GM18508 (cell line): ENCODE measurements at regions not wholly inside any gene's neighbourhood (a gene's known extent, or its start where the extent isn't known, plus 50 kb on each side); places are given as distances from the start of the nearest gene placed in this dataset.
"Not testable (repeated sequence)": the region's sequence is repeated elsewhere in the genome, so short reads cannot be mapped to it uniquely, and the experiment has no call there.

ENCODE experiments used
- ATAC-seq: cut with Tn5 transposase; IDR thresholded peaks from one replicate; pipeline ENCODE4 v1.9.1; 2021; ENCODE audit warnings: moderate number of reproducible peaks; ENCODE audit not compliant: insufficient read depth, unreplicated experiment

DNA sequence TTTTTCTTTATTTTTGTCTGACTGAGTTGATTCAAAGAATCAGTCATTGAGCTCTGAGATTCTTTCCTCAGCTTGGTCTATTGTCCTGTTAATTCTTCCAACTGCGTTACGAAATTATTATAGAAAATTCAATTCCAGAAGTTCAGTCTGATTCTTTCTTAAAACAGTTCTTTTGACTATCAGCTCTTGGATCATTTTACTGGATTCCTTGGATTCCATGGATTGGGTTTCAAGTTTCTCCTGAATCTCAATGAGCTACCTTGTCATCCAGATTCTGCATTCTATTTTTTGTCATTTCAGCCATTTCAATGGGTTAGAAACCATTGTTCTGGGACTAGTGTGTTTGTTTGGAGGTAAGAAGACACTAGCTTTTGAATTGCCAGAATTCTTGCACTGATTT, 169.3 kb downstream of the PCDH20 start:
- no peak for ATAC-seq

DNA sequence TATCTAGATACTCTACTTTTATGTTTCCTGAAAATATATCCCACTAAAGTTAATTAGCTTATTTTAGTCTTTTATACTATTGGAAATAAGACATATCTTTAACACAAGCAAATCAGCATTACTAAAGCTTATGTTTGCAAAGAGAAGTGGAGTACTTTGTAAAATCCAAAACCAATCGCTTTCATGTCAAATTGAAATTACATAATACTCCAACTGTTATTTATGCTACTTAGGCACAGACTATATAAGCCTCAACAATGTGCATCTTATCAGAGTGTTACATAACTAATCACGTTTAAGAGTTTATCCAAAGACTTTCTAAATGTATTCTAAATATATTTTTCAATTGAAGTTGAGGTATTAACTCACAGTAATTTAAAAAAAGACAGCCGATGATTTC, 200.0 kb downstream of the PCDH20 start:
- no peak for ATAC-seq

DNA sequence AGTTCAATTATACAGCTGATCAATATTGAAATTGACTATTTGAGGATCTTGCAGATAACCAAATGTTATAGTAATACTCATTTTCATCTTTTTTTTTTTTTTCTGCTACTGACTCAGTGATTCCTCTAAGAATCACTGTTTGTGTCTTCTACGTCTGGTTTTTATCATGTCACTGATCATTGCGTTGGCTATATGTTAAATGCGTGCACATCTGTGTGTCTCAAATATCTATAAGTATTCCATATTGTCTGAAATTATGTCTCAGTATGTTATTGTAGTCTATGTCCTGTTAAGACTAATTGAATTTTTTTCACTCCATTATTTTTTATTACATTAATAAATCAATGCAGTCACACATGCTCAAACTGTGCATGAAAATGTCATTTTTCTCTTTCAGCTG, 200.5 kb downstream of the PCDH20 start:
- ATAC-seq = no peak

DNA sequence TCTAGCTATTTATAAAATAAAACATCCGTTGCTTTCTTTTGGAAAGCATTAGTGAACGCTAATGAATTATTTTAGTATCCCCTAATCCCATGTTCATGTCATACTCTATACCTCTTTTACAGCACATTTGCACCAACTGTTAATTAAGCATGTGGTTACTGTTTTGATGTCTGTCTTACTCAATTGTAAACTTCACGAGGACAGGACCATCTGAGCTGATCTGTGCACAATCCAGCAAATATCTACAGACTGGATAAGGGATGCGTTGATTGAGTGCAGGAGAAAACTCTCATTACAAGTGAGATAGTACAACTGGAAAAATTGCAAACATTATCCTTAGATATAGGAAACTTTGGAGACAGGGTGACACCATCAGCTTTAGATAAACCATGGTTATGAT, 201.1 kb downstream of the PCDH20 start:
- no peak for ATAC-seq

DNA sequence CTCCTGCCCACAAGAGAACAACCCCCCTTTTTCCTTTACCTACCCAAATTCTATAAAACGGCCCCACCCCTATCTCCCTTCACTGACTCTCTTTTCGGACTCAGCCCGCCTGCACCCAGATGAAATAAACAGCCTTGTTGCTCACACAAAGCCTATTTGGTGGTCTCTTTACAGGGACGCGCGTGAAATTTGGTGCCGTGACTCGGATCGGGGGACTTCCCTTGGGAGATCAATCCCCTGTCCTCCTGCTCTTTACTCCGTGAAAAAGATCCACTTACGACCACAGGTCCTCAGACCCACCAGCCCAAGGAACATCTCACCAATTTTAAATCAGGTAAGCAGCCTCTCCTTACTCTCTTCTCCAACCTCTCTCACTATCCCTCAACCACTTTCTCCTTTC, 209.8 kb downstream of the PCDH20 start:
- not testable (repeated sequence) for ATAC-seq

DNA sequence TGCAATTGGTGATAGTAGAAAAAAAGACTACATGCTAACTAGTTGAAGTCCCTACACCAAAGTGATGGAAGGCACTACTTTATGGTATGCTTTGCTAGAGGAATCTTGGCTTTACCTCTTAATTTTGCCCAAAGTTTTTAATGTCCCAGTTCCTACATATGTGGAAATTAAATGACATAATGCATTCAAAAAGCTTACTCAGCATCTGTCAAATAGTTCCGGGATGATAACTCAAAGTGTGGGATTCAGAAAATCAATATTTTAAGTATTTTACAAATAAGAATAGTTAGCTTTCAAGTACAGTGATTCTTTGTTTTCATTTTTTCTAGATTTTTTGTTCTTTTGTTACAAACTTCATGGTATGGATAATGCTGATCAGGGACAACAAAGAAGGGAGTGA, 211.6 kb downstream of the PCDH20 start:
- ATAC-seq = no peak

DNA sequence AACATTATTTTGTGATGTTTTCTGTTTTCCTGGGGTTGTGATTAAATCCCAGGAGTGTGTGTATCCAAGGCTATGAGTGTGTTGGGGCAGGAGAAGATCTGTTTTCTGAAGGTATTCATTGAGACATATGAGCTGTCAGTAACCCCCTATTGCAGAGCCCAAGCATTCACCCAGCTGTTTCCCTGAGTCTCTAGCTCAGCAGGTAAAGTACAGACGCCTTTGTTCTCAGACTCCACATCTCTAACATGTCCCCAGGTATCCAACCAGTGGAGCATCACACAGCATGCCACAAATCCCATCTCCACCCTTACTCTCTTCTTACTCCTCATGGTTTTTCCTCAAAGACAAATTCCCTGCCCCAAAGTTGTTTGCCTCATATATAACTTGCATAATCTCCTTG, 213.6 kb downstream of the PCDH20 start:
- no peak for ATAC-seq

DNA sequence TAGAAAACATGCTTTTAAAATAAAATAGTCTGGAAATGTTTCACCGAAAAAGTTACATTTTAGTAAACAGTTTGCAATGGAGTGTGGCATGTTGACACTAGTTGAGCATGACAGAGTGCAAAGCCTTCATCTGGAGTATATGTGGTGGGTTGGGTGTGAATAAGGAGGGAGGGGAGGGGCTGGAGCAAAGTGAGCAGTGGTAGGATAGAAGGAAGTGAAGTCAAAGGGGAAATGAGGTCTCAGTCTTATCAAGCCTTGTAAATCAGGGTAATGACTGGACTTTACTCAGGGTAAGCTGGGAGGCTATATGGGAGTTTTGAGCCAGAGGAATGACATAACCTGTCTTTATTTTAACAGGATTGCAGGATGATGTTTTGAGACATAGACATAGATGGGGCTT, 222.8 kb downstream of the PCDH20 start:
- ATAC-seq = no peak

DNA sequence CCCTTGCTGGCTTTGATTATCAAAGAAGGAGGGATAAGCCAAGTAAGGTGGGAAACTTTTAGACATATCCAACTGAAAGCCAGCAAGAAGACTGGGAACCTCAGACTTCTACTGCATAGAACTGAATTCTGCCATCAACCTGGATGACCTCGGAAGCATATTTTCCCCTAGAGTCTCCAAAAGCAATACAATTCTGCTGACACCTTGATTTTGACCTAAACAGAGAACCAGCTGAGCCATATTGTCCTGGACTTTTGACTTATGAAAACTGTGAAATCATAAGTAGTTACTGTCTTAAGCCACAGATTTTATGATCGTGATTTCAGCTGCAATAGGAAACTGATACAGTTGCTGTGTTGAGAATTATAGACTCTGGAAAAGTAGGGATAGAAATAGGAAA, 227.6 kb downstream of the PCDH20 start:
- no peak for ATAC-seq

DNA sequence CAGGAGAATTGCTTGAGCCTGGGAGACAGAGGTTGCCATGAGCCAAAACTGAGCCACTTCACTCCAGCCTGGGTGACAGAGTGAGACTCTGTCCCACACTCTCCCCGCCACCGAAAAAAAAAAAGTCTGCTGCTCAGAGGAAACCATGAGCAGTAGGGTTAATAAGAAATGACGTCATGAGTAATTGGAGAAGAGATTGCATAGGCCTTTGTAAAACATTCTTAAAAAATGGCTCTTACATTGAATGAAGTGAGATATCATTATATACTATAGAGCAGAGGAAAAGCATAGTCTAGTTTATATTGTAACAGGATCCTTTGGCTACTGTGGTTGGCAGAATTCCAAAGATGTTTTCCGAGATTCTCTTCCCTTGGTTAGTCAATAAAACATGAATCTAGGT, 228.2 kb downstream of the PCDH20 start:
- no peak for ATAC-seq

DNA sequence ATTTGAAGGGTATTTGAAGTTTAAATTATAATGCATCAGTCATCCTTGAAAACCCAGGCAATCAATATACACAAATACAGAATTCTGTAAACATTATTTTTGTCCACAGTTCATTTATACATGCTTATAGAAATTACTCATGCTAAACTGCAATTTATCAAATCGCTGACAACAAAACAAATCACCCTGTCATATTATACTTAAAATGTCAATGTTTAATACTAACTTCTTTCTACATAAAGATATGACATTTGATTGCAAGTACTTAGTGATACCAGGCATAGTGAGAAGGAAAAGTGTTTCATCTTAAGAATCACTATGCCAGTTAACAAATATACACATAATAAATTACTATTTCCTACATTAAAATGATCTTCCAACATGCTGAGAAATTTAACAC, 232.0 kb downstream of the PCDH20 start:
- ATAC-seq = no peak

DNA sequence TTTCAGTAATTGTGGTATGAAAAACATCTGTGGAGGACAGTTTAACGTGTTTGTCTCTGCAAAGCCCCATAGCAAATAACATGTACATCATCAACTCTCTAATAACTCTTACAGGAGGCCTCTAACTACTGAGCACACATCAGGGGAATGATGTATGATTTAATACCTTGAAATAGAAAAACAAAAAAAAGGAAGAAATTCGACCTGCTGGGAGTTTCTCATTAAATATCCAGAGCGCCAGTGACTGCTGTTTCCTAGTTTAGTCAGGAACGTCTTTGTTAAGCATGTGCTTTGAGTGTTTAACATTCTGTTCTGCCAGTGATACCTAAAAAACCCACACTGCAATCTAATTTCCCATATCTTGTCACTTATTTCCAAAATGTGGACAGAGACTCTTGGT, 235.4 kb downstream of the PCDH20 start:
- ATAC-seq = no peak

DNA sequence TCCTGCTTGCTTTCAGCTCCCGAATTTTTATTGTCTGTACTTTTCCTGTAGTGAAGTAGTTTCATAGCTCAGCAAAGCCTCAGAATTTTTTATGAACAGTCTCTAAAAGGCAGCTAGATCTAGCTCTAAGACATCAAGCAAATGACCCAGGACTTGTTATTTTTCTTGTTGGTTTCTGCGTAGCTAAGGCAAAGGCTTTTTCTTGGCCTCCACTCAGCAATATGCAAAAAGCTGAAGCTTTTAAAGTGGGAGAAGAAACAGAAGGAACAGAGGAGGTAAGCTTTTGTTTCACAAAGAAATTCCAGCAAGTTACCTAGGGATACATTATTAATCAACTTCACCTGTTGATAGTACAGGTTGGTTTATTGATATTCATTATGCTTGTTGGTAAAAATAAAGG, 235.9 kb downstream of the PCDH20 start:
- ATAC-seq = no peak

DNA sequence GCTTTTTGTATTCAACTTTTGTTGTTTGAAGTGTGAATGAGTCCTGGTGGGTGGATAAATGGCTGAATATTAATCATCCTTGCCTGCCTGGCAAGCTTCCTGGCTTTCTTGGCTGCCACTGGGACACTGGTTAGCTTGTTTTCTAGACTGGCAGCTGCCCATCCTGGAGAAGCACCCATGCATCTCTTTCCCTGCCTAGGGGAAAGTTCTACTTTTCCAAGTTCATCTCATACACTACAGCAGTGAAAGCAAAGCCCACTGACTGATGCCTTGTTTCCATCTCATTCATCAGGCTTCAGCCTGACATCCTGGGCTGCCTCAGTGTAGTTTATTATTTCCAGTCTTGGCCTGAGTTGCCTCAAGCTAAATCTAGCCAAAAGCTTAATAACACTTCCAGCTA, 244.8 kb downstream of the PCDH20 start:
- ATAC-seq = no peak

DNA sequence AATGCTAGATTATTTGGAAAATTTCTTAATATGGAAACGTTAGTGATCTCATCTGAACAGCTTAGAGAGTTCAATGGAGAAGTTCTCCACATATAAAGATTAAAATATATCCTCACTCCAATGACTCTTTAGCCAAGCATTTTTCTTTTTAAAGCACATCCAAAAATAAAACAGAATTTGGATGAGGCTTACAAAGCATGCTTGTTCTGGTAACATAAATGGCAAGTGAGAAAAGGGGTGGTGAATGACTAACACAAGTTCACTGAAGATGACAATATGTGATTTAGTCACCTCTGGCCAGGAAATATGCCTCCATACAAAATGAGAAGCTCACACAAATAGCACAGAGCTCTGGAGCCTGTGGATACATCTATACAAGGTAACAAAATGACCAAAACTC, 253.0 kb downstream of the PCDH20 start:
- no peak for ATAC-seq

DNA sequence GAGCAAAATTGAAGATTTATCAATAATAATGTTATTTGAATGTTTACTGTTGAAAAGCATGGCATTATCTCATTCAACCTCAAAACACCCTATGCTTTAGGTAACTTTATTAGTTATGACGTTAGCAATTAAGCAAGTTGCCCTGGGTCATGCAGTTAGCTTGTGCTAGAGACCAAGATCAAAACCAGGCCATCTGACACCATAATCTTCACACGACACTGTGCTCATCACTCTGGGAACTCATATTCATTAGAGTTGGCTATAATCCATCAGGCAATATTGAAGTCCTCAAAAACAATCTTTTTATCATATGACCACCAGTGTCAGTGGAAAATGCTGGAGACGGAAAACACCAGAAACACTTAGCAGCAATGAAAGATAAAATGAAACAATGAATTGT, 253.5 kb downstream of the PCDH20 start:
- ATAC-seq = no peak

DNA sequence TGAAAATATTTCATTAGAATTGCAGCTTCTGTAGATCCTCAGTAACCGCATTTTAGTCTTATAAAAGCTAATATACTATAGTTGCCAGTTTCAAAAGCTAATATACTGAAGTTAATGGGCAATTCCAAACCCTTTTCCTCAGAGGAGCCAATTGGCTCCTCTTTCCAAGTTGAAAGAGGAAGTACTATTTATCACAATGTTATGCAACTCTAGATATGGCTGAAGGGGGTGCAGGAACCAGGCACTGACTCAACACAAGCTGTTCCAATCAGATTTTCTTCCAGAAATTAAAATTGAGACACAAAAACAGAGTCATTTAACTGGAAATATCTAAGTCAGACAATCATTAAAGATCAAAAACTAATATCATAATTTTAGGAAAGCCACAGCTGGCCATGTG, 258.9 kb downstream of the PCDH20 start:
- ATAC-seq = no peak

DNA sequence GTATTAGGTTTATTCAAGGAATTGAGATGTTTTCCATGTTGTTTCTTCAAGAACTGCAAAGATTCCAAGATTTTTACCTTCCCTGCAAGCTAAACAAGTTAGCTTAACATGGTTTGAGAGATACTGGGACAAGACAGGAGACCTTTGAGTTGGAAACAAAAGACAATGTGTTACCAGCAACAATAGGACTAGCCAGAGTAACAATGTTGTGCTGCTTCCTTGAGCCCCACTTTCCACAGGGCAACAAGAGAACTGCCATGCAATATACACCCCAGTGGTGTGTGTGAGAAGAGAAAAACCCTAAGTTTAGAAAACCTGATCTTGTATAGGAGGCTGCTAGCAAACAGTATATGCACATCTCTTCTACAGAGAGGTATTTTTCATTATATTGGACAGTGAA, 264.6 kb downstream of the PCDH20 start:
- no peak for ATAC-seq

DNA sequence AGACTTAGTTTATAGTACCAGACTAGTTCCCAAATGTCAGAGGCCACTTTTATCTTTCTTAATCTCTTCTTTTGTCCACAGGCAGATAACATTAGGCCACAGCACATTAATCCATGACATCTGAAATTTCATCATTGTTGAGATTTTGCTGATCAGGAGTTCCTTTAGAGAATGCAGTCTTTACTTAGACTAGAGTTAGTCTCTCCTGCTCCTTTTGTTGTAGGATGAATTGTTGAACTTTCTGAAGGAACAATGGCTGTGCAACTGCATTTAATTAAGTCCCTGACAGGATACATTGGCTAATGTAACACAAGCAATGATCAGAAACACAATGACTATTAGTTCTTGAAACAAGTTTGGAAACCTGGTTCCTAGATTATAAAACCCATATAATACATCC, 266.3 kb downstream of the PCDH20 start:
- no peak for ATAC-seq

DNA sequence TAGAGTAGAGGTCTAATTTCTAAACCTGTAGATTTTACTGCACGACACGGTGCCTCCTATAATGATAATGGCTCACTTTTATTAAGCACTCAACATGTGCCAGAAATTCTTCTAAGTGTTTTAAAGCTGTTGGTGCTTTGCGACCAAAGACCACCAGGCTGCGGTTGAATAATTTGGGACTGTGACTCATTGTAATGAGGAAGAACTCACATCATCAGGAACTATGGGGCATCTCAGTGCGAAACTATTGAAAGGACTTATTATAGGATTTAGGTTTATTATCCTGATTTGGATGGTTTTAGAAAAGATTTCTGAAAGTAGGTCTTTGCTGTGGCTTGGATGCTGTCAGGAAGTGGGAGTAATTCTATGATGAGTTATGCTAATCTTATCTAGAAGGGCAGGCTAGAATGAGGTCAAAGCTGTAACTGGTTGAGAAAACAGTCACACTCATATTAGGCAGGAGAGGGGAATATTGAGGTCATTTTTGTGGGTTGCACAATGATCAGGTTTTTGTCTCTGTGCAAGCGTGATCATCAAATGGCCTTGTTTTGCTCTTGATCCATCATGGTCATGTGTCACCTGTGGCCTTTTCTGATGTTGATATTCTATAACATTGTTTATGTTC, 266.8 kb downstream of the PCDH20 start:
- no peak for ATAC-seq

DNA sequence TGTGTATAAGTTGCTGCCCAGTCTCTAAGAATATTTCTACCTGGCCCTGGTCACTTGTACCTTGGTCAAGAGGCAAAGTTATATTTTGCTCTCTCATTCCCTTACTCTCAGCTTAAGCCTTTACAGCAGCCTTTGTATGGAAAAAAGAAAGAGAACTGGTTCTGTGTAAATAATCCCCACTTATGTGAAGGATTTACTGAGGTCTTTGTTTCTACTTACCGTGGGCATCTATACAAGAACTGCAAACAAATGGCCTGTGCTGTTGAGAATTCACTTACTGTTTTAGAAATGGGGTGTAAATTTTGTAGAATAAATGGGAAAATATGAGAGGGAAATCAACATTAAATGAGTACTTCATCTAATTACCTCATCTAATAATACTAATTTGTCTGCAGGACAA, 267.4 kb downstream of the PCDH20 start:
- ATAC-seq = no peak

DNA sequence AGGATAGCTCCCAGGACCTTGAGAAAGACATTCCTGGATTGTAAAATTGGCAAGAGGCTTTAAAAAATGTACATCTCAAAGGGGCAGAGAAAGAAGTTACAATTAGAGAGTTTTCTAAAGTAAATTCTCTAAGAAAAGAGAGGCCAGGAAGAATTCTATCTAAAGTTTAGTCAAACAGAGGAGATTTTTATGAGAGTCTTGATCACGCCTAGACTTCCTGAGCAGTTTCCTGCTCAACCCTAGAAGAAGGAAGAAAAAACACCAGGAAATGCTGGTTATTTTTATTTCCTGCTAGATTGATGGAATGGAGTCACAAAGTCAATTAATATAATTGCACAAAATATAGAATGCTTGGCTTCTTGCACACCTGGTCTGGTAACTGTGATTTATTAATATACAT, 269.1 kb downstream of the PCDH20 start:
- no peak for ATAC-seq

DNA sequence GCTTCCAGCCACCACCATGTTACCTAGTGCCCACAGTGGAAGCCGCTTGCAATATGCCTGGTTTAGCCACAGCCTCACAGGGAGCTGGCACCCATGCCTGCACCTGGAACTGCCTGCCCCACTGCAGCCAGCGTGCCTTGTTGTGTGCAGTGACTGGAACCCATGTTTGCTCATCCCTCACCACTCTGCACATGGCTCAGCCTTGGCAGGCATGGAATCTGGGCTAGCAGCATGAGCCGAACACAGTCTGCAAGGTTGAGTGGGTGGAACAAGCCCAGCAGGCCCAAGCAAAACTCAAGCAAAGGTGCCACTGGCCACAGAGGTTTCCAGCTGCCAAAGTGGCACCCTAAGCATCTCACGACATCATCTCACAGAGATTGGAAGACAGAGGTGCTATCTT, 269.5 kb downstream of the PCDH20 start:
- ATAC-seq = no peak
